HEK293 (cell line): ENCODE measurements at regions not wholly inside any gene's neighbourhood (a gene's known extent, or its start where the extent isn't known, plus 50 kb on each side); places are given as distances from the start of the nearest gene placed in this dataset.

ENCODE experiments used
- CTCF ChIP-seq: fragments of 450-650 bp; formaldehyde crosslinking; IDR thresholded peaks from 2 replicates; pipeline ENCODE4 v1.5.1; 2016; ENCODE audit warnings: missing biosample characterization, missing genetic modification characterization
- KLF10 ChIP-seq: fragments of 450-650 bp; IDR thresholded peaks from 2 replicates; pipeline ENCODE4 v1.5.1; 2018; ENCODE audit warnings: missing biosample characterization, mild to moderate bottlenecking, missing genetic modification characterization
- PBX3 ChIP-seq: sonication (generic); formaldehyde crosslinking; IDR thresholded peaks from 2 replicates; pipeline ENCODE4 v1.8.1; 2022; ENCODE audit warnings: mild to moderate bottlenecking, moderate library complexity, missing genetic modification reagents
- YY1 ChIP-seq: fragments of 450-650 bp; formaldehyde crosslinking; IDR thresholded peaks from 2 replicates; pipeline ENCODE4 v1.5.1; 2018; ENCODE audit warnings: missing biosample characterization, missing genetic modification characterization
- ZNF324 ChIP-seq: fragments of 450-650 bp; formaldehyde crosslinking; IDR thresholded peaks from 2 replicates; pipeline ENCODE4 v1.5.1; 2016; ENCODE audit warnings: missing biosample characterization, missing genetic modification characterization
- ZNF624 ChIP-seq: fragments of 450-650 bp; formaldehyde crosslinking; IDR thresholded peaks from 2 replicates; pipeline ENCODE4 v1.5.1; 2017; ENCODE audit warnings: missing biosample characterization, missing genetic modification characterization
- ZNF768 ChIP-seq: fragments of 450-650 bp; formaldehyde crosslinking; IDR thresholded peaks from 2 replicates; pipeline ENCODE4 v1.5.1; 2018; ENCODE audit warnings: missing biosample characterization, mild to moderate bottlenecking, missing genetic modification characterization
- TF ChIP-seq, protein P1 (sequence below): fragments of 450-650 bp; formaldehyde crosslinking; IDR thresholded peaks from 2 replicates; pipeline ENCODE4 v1.5.1; 2016; ENCODE audit warnings: missing biosample characterization, missing genetic modification characterization, low read depth

- TF ChIP-seq CTCF (tag by site-specific recombination) (no peak), KLF10 (no peak), ZNF624 (no peak), YY1 (tag by site-specific recombination) (no peak), ZNF324 (tag by site-specific recombination) (no peak), PBX3 (CRISPR knock-in tag) (no peak), ZNF768 (tag by site-specific recombination) (no peak)
- TF ChIP-seq, protein P1, sequence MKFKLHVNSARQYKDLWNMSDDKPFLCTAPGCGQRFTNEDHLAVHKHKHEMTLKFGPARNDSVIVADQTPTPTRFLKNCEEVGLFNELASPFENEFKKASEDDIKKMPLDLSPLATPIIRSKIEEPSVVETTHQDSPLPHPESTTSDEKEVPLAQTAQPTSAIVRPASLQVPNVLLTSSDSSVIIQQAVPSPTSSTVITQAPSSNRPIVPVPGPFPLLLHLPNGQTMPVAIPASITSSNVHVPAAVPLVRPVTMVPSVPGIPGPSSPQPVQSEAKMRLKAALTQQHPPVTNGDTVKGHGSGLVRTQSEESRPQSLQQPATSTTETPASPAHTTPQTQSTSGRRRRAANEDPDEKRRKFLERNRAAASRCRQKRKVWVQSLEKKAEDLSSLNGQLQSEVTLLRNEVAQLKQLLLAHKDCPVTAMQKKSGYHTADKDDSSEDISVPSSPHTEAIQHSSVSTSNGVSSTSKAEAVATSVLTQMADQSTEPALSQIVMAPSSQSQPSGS (tag by site-specific recombination), result no peak
These were observed 101.8 kb downstream of the SPRY4 start for GRCh38 chr5:142222866-142223558.
